ENCODE measurements at regions not wholly inside any gene's neighbourhood (a gene's known extent, or its start where the extent isn't known, plus 50 kb on each side); places are given as distances from the start of the nearest gene placed in this dataset.

- no peak for TF ChIP-seq PPARA (CRISPR knock-in tag; IDR thresholded peaks at IDR 0.05; ENCODE audit: borderline replicate concordance)
Measured at GRCh38 chr2:6159606-6160005, 467.4 kb downstream of the SOX11 start (continued).

- TF ChIP-seq ISL1 (CRISPR knock-in tag; IDR thresholded peaks at IDR 0.05) (no peak), TOX (CRISPR knock-in tag; IDR thresholded peaks at IDR 0.05; ENCODE audit: borderline replicate concordance) (no peak), TSHZ2 (CRISPR knock-in tag; IDR thresholded peaks at IDR 0.05) (no peak), BACH2 (CRISPR knock-in tag; IDR thresholded peaks at IDR 0.05; ENCODE audit: borderline replicate concordance) (no peak), ARNTL (CRISPR knock-in tag; IDR thresholded peaks at IDR 0.05; ENCODE audit: borderline replicate concordance, low read depth) (no peak), PATZ1 (CRISPR knock-in tag; IDR thresholded peaks at IDR 0.05; ENCODE audit: borderline replicate concordance) (no peak), OSR1 (CRISPR knock-in tag; IDR thresholded peaks at IDR 0.05) (no peak), ZNF8 (CRISPR knock-in tag; IDR thresholded peaks at IDR 0.05) (no peak), CREB5 (CRISPR knock-in tag; IDR thresholded peaks at IDR 0.05; ENCODE audit: low read depth) (no peak), ZNF565 (CRISPR knock-in tag; conservative IDR thresholded peaks at IDR 0.05; ENCODE audit: low read depth) (no peak), GLIS3 (CRISPR knock-in tag; IDR thresholded peaks at IDR 0.05) (no peak), ZNF70 (CRISPR knock-in tag; IDR thresholded peaks at IDR 0.05) (no peak), ZC3H10 (CRISPR knock-in tag; IDR thresholded peaks at IDR 0.05) (no peak), RARB (CRISPR knock-in tag; IDR thresholded peaks at IDR 0.05) (no peak), ZFP3 (CRISPR knock-in tag; IDR thresholded peaks at IDR 0.05) (no peak), CSDC2 (CRISPR knock-in tag; IDR thresholded peaks at IDR 0.05) (no peak), POU6F1 (CRISPR knock-in tag; IDR thresholded peaks at IDR 0.05; ENCODE audit: borderline replicate concordance, low read depth) (no peak), TCF4 (CRISPR knock-in tag; IDR thresholded peaks at IDR 0.05; ENCODE audit: borderline replicate concordance) (no peak), ZFP30 (CRISPR knock-in tag; IDR thresholded peaks at IDR 0.05) (no peak)
- no peak for ATAC-seq
Measured at GRCh38 chr2:6163932-6164331, 471.7 kb downstream of the SOX11 start.

- TF ChIP-seq POU6F1 (CRISPR knock-in tag; IDR thresholded peaks at IDR 0.05; ENCODE audit: borderline replicate concordance, low read depth) (no peak), PPARA (CRISPR knock-in tag; IDR thresholded peaks at IDR 0.05; ENCODE audit: borderline replicate concordance) (no peak), ZNF8 (CRISPR knock-in tag; IDR thresholded peaks at IDR 0.05) (no peak)
- no peak for ATAC-seq
Measured at GRCh38 chr2:6164986-6165747, 473.0 kb downstream of the SOX11 start.

All from SK-N-SH treated with all-trans-retinoic acid at 6 μM for 48 hours (cell line).